Lung microvascular endothelial cell (primary cell): ENCODE measurements at regions not wholly inside any gene's neighbourhood (a gene's known extent, or its start where the extent isn't known, plus 50 kb on each side); places are given as distances from the start of the nearest gene placed in this dataset.
"Not testable (repeated sequence)": the region's sequence is repeated elsewhere in the genome, so short reads cannot be mapped to it uniquely, and the experiment has no call there.

Experiments
- DNase-seq, 2 donors: peaks; one replicate each; pipeline versions ENCODE4 v3.0.0 to v3.0.0-alpha.2; 2010; ENCODE audit warnings: low read depth in 2 of 2

- no peak for DNase-seq
Observed at GRCh38 chr2:22076454-22076853, 952.7 kb downstream of the TDRD15 start.

- no peak for DNase-seq
Observed at GRCh38 chr2:22078701-22079100, 954.9 kb downstream of the TDRD15 start.

GRCh38 chr2:22079583-22079982 is 955.8 kb downstream of the TDRD15 start:
- DNase-seq, result no peak

GRCh38 chr2:22086726-22087125 is 963.0 kb downstream of the TDRD15 start:
- DNase-seq, result no peak

GRCh38 chr2:22103617-22104016 is 979.8 kb downstream of the TDRD15 start:
- not testable (repeated sequence) for DNase-seq

- no peak for DNase-seq
Observed at GRCh38 chr2:22110244-22110651, 986.5 kb downstream of the TDRD15 start.

- no peak for DNase-seq
Observed at GRCh38 chr2:22124003-22124402, 1000.2 kb downstream of the TDRD15 start.

GRCh38 chr2:22126106-22126505 is 1002.3 kb downstream of the TDRD15 start:
- DNase-seq, result no peak

- no peak for DNase-seq
Observed at GRCh38 chr2:22126978-22127377, 1003.2 kb downstream of the TDRD15 start.

- DNase-seq, result no peak
Observed at GRCh38 chr2:22134421-22134820, 1010.7 kb downstream of the TDRD15 start.

- DNase-seq, result no peak
Observed at GRCh38 chr2:22136446-22136845, 1012.7 kb downstream of the TDRD15 start.

GRCh38 chr2:22143840-22144239 is 1020.1 kb downstream of the TDRD15 start:
- DNase-seq, result no peak

- DNase-seq, result no peak
Observed at GRCh38 chr2:22153931-22154613, 1030.3 kb downstream of the TDRD15 start.

- DNase-seq, result not testable (repeated sequence)
Observed at GRCh38 chr2:22156661-22157060, 1032.9 kb downstream of the TDRD15 start.

GRCh38 chr2:22167256-22167655 is 1043.5 kb downstream of the TDRD15 start:
- DNase-seq, result no peak

GRCh38 chr2:22175003-22175402 is 1051.2 kb downstream of the TDRD15 start:
- DNase-seq, result no peak

GRCh38 chr2:22185251-22185650 is 1061.5 kb downstream of the TDRD15 start:
- no peak for DNase-seq

GRCh38 chr2:22186261-22186828 is 1062.6 kb downstream of the TDRD15 start:
- not testable (repeated sequence) for DNase-seq

GRCh38 chr2:22189893-22190480 is 1066.2 kb downstream of the TDRD15 start:
- DNase-seq, result no peak

GRCh38 chr2:22194218-22194617 is 1070.5 kb downstream of the TDRD15 start:
- DNase-seq, result no peak

- DNase-seq, result no peak
Observed at GRCh38 chr2:22196806-22197205, 1073.0 kb downstream of the TDRD15 start.

GRCh38 chr2:22198381-22199283 is 1074.9 kb downstream of the TDRD15 start:
- no peak for DNase-seq
